ENCODE measurements at regions not wholly inside any gene's neighbourhood (a gene's known extent, or its start where the extent isn't known, plus 50 kb on each side); places are given as distances from the start of the nearest gene placed in this dataset.

DNA sequence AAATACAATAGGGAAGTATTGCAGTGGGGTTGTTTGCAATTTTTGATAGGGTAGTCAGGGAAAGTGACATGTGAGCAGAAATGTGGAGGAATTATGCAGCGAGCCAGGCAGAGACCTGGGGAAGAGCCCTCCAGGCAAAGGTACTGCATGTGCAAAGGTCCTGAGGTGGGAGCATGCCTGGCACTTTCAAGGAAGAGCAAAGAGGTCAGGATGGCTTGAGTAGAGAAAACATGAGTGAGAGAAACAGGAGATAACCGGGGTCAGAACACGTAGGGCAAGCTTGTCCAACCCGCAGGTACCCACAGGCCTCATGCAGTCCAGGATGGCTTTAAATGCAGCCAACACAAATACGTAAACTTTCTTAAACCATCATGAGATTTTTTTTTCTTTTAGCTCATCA lies 71.0 kb downstream of the COQ2 start:
- peaks cover under 1% of the 10 kb centered on the region for H3K9me3 ChIP-seq (ENCODE audit: insufficient read depth, low read depth, low read length)
- no peak overlapping the region for H3K9ac ChIP-seq (ENCODE audit: low read depth, low read length)
- no peaks in the 10 kb centered on the region for H3K27me3 ChIP-seq (ENCODE audit: insufficient read depth, low read length)
- no peak overlapping the region for H3K27ac ChIP-seq (ENCODE audit: low read length)
- H3K36me3 ChIP-seq (ENCODE audit: insufficient read depth, low read depth, low read length): no peaks in the 10 kb centered on the region
- peaks cover 10% of the 10 kb centered on the region; the same call in 1 of the 2 replicates for H3K4me1 ChIP-seq (ENCODE audit: insufficient read depth, low read length)
- no peak overlapping the region for H3K4me3 ChIP-seq (ENCODE audit: low read length)

DNA sequence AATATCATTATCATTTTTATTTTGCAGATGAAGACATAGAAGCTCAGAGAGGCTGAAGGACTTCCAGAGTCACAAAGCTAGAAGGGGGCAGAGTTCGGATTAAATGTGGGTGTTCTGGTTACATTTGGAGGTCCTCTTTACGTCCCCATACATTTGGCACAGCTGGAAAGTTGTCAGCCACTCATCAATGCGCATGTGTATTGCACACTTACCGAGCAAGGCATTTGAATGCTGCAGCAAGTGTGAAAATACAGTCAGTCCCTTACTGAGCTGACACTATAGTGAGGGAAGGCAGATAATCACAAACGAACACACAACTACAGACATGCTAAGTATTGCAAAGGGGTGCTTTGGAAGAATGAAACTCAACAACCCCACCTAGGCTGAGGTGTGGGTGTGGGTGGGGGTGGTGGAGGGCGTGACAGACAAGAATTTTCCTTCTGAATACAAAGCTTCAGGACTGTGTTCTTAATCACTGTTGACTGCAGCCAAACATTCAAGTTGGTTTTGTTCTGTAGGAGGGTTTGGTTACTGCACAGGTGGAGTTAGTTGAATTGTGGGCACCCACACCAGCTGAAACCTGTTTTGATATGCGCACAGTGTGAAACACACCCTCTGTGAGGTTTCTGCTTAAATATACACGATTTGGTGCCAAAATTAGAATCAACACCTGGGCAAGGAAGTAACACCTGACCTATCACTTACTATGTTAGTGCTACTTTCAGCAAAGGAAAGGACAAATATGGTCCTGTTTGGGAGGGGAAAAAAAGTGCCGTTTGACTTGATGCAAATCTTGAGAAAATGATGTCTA lies 72.4 kb downstream of the COQ2 start:
- no peak overlapping the region for H3K9ac ChIP-seq (ENCODE audit: low read depth, low read length)
- peaks cover 10% of the 10 kb centered on the region; the same call in 1 of the 2 replicates for H3K4me1 ChIP-seq (ENCODE audit: insufficient read depth, low read length)
- H3K36me3 ChIP-seq (ENCODE audit: insufficient read depth, low read depth, low read length): no peaks in the 10 kb centered on the region
- no peak overlapping the region for H3K4me3 ChIP-seq (ENCODE audit: low read length)
- H3K27me3 ChIP-seq (ENCODE audit: insufficient read depth, low read length): no peaks in the 10 kb centered on the region
- H3K27ac ChIP-seq (ENCODE audit: low read length): no peak overlapping the region
- H3K9me3 ChIP-seq (ENCODE audit: insufficient read depth, low read depth, low read length): peaks cover 7% of the 10 kb centered on the region

DNA sequence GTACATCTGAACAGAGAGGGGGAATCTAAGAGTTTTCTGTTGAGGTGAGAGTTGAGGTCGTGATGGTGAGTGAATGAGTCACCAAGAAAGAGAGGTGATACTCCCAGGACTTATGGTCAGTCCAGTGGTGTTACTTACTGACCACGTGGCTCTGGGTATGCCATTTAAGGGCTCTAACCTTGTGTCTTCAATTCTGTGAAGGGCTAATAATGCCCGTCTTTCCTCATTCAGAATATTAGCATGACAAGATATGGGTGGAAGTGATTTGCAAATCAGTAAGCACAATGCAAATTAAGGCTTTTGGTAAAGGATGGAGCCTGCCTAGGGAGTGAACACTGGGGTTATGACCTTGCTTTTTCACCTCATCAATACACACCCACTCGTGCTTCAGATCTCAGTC lies 75.2 kb downstream of the COQ2 start:
- Histone ChIP-seq H3K9me3 (ENCODE audit: insufficient read depth, low read depth, low read length) (peaks cover 7% of the 10 kb centered on the region; the same call in 1 of the 2 replicates), H3K27ac (ENCODE audit: low read length) (no peak overlapping the region), H3K27me3 (ENCODE audit: insufficient read depth, low read length) (no peaks in the 10 kb centered on the region), H3K36me3 (ENCODE audit: insufficient read depth, low read depth, low read length) (no peaks in the 10 kb centered on the region), H3K9ac (ENCODE audit: low read depth, low read length) (no peak overlapping the region), H3K4me3 (ENCODE audit: low read length) (no peak overlapping the region), H3K4me1 (ENCODE audit: insufficient read depth, low read length) (peaks cover 10% of the 10 kb centered on the region; the same call in 1 of the 2 replicates)

DNA sequence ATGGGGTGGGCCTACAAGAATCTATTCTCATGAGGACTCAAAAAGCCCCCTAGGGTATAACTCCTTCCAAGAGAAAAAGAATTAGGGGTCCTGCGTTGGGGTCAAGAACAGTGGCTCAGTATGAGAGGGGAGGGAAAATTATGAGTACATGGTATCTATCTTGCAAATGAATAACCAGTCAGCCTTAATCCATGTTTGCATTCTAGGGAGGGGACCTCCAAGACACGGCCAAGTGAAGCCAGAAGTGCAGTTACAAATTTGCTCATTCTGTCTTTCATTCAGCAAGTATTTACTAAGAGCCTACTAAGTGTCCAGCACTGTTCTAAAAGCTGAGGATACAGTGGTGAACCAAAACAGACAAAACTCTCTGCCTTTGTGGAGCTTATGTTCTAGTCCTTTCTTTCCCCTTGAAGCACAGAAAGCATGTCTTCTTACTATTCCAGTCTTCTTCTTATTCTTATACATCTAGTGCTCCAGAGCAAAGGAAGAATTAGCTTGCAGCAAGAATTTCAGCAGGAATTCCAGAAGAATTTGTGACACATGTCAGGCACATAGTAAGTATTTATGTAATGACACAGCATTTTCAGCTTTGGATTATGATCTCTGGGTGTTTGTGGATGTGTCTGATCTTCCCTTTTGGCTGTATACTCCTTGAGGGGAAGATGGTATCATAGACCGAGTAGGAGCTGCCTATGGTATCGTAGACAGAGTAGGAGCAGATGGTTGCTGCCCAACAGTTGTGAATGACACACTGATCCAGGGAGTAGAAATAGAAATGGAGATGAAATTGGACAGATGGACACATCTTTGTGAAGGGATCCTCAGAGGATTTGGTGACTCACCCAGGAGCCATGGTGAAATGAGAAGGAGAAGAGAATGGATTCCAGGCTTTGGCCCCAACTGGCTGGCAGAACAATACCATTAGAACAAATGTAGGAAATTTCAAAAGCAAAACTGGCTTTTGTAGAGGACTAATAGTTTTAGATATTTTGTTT lies 75.9 kb downstream of the COQ2 start:
- Histone ChIP-seq H3K9me3 (ENCODE audit: insufficient read depth, low read depth, low read length) (peaks cover 7% of the 10 kb centered on the region; the same call in 1 of the 2 replicates), H3K27ac (ENCODE audit: low read length) (no peak overlapping the region), H3K4me3 (ENCODE audit: low read length) (no peak overlapping the region), H3K4me1 (ENCODE audit: insufficient read depth, low read length) (peaks cover 10% of the 10 kb centered on the region; the same call in 1 of the 2 replicates), H3K36me3 (ENCODE audit: insufficient read depth, low read depth, low read length) (no peaks in the 10 kb centered on the region), H3K9ac (ENCODE audit: low read depth, low read length) (no peak overlapping the region), H3K27me3 (ENCODE audit: insufficient read depth, low read length) (no peaks in the 10 kb centered on the region)

DNA sequence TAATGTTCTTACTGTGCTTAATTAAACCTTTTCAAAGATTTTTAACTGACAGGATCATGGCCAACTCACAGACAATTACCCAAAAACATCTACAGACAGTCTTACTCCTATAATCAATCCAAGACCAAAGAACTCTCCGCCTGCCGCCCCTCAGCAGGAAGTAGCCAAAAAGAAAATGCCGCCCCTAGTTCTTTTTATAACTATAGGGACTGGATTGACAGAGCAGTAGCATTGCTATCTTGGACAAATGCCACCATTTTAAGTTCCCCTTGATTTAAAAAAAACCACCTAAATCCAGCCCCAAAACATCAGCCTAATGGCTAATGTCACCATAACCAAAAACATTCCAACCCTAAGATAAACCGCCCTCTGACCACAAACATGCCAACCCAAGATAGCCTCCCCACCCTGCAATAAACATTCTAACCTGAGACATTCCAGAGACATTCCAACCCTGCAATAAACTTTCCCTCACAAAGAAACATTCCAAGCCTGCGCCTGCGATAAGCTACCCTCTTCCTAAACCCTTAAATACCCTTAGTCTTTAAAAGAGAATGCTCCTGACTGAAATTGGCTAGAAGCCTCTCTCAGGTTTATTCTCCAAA lies 77.0 kb downstream of the COQ2 start:
- no peak overlapping the region for H3K27ac ChIP-seq (ENCODE audit: low read length)
- H3K9ac ChIP-seq (ENCODE audit: low read depth, low read length): no peak overlapping the region
- no peaks in the 10 kb centered on the region for H3K36me3 ChIP-seq (ENCODE audit: insufficient read depth, low read depth, low read length)
- H3K4me3 ChIP-seq (ENCODE audit: low read length): no peak overlapping the region
- H3K9me3 ChIP-seq (ENCODE audit: insufficient read depth, low read depth, low read length): peaks cover 7% of the 10 kb centered on the region; the same call in 1 of the 2 replicates
- H3K4me1 ChIP-seq (ENCODE audit: insufficient read depth, low read length): peaks cover 10% of the 10 kb centered on the region; the same call in 1 of the 2 replicates
- H3K27me3 ChIP-seq (ENCODE audit: insufficient read depth, low read length): no peaks in the 10 kb centered on the region

DNA sequence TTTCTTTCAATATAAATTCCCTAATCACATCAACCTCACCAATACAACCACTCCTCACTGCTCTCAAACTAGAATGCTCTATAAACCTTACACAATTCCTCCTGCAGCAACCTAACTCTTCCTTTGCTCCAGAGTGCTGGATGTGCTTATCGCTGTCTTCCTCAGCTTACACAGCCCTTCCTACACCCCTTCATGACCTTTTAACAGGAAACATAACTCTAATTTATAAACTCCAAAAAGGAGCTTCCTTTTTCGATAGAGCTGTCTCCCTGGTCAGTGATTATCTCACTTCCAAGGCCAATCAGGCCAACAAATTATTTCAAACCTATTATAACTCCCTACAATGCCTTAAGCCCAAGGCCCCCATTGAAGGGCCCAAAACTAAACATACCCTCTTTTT lies 78.8 kb downstream of the COQ2 start:
- H3K27ac ChIP-seq (ENCODE audit: low read length): no peak overlapping the region
- H3K27me3 ChIP-seq (ENCODE audit: insufficient read depth, low read length): no peaks in the 10 kb centered on the region
- H3K9me3 ChIP-seq (ENCODE audit: insufficient read depth, low read depth, low read length): peaks cover 7% of the 10 kb centered on the region; the same call in 1 of the 2 replicates
- no peak overlapping the region for H3K4me3 ChIP-seq (ENCODE audit: low read length)
- H3K4me1 ChIP-seq (ENCODE audit: insufficient read depth, low read length): peaks cover 10% of the 10 kb centered on the region; the same call in 1 of the 2 replicates
- no peak overlapping the region for H3K9ac ChIP-seq (ENCODE audit: low read depth, low read length)
- H3K36me3 ChIP-seq (ENCODE audit: insufficient read depth, low read depth, low read length): no peaks in the 10 kb centered on the region

DNA sequence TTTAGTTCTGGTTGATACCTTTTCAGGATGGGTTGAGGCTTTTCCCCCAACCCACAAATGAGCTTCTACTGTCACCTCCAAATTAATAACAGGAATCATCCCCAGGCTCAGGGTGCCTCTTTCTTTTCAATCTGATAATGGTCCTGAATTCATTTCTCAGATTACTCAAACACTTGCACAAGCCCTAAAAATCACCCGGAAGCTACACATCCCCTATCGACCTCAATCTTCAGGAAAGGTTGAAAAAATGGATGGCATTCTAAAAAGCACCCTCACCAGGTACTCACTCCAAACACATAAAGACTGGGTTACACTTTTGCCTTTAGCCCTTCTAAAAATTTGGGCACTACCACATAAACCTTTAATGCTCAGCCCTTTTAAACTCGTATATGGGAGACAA lies 79.9 kb downstream of the COQ2 start:
- Histone ChIP-seq H3K36me3 (ENCODE audit: insufficient read depth, low read depth, low read length) (no peaks in the 10 kb centered on the region), H3K27me3 (ENCODE audit: insufficient read depth, low read length) (no peaks in the 10 kb centered on the region), H3K27ac (ENCODE audit: low read length) (no peak overlapping the region), H3K4me1 (ENCODE audit: insufficient read depth, low read length) (peaks cover 4% of the 10 kb centered on the region; the same call in 1 of the 2 replicates), H3K9me3 (ENCODE audit: insufficient read depth, low read depth, low read length) (peaks cover 7% of the 10 kb centered on the region; the same call in 1 of the 2 replicates), H3K9ac (ENCODE audit: low read depth, low read length) (no peak overlapping the region), H3K4me3 (ENCODE audit: low read length) (no peak overlapping the region)

DNA sequence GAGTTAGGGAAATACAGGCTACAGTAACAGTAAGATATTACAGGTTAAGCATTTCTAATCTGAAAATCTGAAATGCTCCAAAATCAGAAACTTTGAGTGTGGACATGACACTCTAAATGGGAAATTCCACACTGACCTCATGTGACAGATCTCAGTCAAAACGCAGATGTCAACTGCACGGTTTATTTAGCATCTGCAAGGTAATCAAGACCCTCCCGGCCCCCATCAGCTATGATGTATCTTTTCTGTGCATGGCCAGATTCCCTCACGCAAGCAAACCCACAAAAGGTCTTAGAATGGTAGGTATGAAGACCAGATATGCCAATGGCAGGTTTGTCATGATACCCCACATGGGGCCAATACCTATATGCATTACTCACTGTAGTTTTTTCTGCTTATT lies 82.8 kb downstream of the COQ2 start:
- no peaks in the 10 kb centered on the region for H3K27me3 ChIP-seq (ENCODE audit: insufficient read depth, low read length)

DNA sequence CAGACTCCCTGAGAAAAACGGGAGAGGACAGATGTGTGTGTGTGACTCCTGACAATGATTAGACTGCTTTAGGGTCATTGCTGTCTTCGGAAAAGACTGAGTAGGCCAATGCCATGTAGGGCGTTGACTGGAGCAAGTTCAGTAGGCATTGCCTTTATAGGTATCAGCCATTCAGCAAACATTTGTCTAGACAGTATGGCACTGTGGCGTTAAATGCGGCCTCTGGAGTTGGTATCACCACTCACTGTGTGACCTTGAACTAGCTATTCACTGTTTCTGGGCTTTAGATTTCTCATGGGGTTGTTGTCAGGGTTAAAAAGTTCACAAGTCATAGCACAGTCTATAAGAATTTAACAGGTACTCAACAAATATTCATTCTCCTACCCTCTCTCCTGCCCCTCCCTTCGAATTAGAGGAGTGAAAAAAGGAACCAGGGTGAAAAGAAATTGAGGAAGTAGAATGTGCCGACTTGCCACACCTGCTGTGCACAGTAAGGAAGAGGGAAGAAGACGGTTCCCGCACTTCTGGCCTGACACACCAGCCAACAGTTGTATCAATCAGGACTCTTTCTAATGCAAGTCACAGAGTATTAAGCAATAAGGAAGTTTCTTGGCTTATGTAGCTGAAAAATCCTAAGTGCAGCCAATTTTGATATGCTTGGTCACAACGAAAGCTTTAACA lies 83.2 kb upstream of the PLAC8 start:
- Histone ChIP-seq H3K9me3 (ENCODE audit: insufficient read depth, low read depth, low read length) (no peaks in the 10 kb centered on the region), H3K9ac (ENCODE audit: low read depth, low read length) (no peak overlapping the region), H3K27ac (ENCODE audit: low read length) (no peak overlapping the region), H3K36me3 (ENCODE audit: insufficient read depth, low read depth, low read length) (no peaks in the 10 kb centered on the region), H3K27me3 (ENCODE audit: insufficient read depth, low read length) (no peaks in the 10 kb centered on the region), H3K4me1 (ENCODE audit: insufficient read depth, low read length) (no peaks in the 10 kb centered on the region), H3K4me3 (ENCODE audit: low read length) (no peak overlapping the region)

More for the DNA sequence above, 82.8 kb downstream of the COQ2 start:
- Histone ChIP-seq H3K4me3 (ENCODE audit: low read length) (no peak overlapping the region), H3K27ac (ENCODE audit: low read length) (no peak overlapping the region), H3K9ac (ENCODE audit: low read depth, low read length) (no peak overlapping the region), H3K9me3 (ENCODE audit: insufficient read depth, low read depth, low read length) (no peaks in the 10 kb centered on the region), H3K36me3 (ENCODE audit: insufficient read depth, low read depth, low read length) (no peaks in the 10 kb centered on the region), H3K4me1 (ENCODE audit: insufficient read depth, low read length) (no peaks in the 10 kb centered on the region)

DNA sequence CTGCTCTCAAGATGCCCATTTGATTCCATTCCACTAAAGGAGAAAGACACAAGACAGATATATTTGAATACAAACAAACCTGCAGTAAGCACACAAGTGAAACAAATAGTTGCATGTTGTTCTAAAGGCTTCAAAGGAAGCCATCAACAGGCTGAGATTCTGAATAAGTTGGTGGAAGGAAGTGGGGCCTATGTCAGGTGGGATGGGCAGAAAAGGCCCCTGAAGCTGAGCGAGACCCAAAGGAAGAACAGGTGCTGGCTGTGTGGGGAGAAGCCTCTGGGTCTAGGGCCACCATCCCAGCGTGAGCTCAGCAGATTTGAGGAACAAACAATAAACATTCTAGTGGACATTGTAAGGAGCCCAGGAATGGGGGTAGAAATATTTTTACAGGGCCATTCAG lies 82.4 kb upstream of the PLAC8 start:
- no peaks in the 10 kb centered on the region for H3K27me3 ChIP-seq (ENCODE audit: insufficient read depth, low read length)
- no peak overlapping the region for H3K4me3 ChIP-seq (ENCODE audit: low read length)
- H3K9ac ChIP-seq (ENCODE audit: low read depth, low read length): no peak overlapping the region
- H3K4me1 ChIP-seq (ENCODE audit: insufficient read depth, low read length): no peaks in the 10 kb centered on the region
- no peaks in the 10 kb centered on the region for H3K9me3 ChIP-seq (ENCODE audit: insufficient read depth, low read depth, low read length)
- no peaks in the 10 kb centered on the region for H3K36me3 ChIP-seq (ENCODE audit: insufficient read depth, low read depth, low read length)
- no peak overlapping the region for H3K27ac ChIP-seq (ENCODE audit: low read length)

DNA sequence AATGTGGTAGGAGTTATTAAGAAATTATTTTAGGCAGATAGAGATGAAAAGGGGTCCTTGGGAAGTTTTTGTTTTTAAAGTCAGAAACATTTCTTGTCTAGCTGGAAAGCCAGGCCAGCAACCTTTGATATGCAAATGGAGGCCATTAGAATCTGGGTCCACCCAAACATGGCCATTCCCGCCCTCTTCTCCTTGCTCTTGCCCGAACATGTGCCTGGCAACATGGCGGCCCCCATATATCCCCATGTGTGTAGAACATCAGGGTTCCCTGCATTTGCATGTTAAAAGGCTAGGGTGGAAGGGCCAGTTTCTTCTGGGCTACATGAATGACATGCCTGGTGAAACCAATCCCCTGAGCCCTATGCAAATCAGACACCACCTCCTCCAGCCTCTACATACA lies 80.7 kb upstream of the PLAC8 start:
- no peak overlapping the region for H3K4me3 ChIP-seq (ENCODE audit: low read length)
- H3K9me3 ChIP-seq (ENCODE audit: insufficient read depth, low read depth, low read length): no peaks in the 10 kb centered on the region
- H3K27ac ChIP-seq (ENCODE audit: low read length): no peak overlapping the region
- no peaks in the 10 kb centered on the region for H3K4me1 ChIP-seq (ENCODE audit: insufficient read depth, low read length)
- H3K36me3 ChIP-seq (ENCODE audit: insufficient read depth, low read depth, low read length): no peaks in the 10 kb centered on the region
- H3K9ac ChIP-seq (ENCODE audit: low read depth, low read length): no peak overlapping the region
- no peaks in the 10 kb centered on the region for H3K27me3 ChIP-seq (ENCODE audit: insufficient read depth, low read length)

Measured in iPS-20b (cell line).